ENCODE measurements at regions not wholly inside any gene's neighbourhood (a gene's known extent, or its start where the extent isn't known, plus 50 kb on each side); places are given as distances from the start of the nearest gene placed in this dataset.

GRCh38 chr12:102781117-102781516, 135.9 kb downstream of the PAH start:
- DNase-seq (ENCODE audit: low read depth in 4 of 4, low spot score in 1 of 4): no peak

DNA sequence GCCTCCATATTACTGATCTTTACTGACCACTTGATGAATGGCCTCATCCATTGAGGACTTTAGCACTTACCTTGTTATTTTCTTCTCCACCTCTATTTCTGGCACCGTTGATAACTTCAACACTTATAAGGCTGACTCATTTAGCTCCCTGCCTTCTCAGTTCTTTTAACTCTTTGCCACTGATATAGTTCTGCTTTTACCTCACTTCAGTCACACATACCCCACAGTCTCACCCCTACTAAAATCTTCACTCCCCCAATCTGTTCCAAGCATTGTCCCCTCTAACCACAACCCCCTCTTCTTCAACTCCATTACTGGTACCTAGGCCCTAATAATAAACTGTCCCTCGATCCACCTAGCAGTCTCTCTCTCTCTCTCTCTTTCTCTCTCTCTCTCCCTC, 141.0 kb downstream of the PAH start:
- no peak for DNase-seq (ENCODE audit: low read depth in 4 of 4, low spot score in 1 of 4)

GRCh38 chr12:102769323-102769916, 147.6 kb downstream of the PAH start:
- peak in 1 of 4 experiments; percentile 2 for DNase-seq (ENCODE audit: low read depth in 4 of 4, low spot score in 1 of 4)

GRCh38 chr12:102766961-102767360, 150.1 kb downstream of the PAH start:
- no peak for DNase-seq (ENCODE audit: low read depth in 4 of 4, low spot score in 1 of 4)

DNA sequence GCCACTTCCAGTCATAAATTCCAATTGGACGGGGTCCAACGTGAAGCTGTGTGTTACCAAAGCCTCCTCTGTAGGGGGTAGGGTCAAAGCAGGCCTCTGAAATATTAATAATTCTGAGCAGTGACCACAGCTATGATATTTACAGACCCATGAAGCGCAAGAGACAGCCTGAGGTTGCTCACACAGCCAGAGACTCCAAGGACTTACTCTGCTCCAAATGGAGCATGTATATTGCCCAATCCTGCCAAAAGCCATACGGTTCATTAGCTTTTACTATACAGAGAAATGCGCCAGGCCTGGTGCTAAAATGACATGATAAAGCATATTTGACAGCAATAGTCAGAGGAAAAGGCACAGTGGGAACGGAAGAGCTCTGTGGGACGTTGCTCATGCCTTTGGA, 151.3 kb downstream of the PAH start:
- no peak for DNase-seq (ENCODE audit: low read depth in 4 of 4, low spot score in 1 of 4)

DNA sequence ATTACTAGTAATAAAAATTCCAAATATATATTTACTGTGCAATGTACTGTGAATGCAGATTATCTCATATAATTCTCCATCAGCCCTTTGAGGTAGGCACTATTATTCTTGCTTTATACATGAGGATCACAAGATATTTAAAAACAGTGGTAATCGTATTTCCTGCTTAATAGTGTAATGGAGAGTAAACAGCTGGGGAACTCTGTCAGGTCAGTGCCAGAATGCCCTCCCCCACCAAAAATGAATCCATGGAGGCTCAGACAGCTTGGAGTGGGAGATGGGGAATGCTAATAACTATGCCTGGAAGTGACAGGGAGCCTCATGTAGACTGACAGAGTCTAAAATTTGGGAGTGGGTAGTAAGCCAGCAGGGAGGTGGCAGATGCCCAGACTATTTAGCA, 153.6 kb downstream of the PAH start:
- DNase-seq (ENCODE audit: low read depth in 4 of 4, low spot score in 1 of 4): no peak

GRCh38 chr12:102763061-102763460, 154.0 kb downstream of the PAH start:
- no peak for DNase-seq (ENCODE audit: low read depth in 4 of 4, low spot score in 1 of 4)

DNA sequence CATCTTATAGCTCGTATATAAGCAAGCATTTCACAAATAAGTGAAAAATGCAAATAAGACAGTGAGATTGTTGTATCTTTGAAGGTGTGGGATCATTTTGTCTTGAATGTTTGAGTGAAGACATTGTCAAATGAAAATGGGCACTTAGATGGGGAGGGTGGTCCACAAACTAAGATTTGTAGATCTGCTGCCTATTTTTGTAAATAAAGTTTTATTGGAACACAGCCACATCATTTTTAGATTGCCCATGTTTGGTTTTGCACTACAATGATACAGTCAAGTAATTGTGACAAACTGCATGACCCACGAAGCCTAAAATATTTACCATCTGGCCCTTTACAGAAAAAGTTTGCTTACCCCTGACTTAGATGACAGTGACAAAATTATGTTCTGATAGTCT, 156.7 kb downstream of the PAH start:
- no peak for DNase-seq (ENCODE audit: low read depth in 4 of 4, low spot score in 1 of 4)

DNA sequence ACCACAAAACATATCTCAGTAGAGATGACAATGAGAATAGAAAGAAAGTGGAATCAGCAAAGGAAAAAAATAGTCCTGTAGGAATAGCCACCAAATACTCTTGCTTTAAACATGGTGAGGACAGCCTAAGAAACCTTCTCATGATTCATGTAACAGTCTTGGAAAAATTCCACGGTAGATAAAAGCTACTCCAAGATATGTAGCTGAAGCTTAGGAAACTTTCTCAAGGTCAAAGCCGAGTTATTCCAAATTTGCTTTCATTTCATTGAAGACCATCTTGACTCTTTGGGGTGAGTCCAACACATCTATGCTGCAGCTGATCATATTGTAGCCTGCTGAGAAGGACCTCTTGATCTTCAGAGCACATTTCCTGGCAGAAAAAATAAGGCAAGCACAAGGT, 157.6 kb downstream of the PAH start:
- no peak for DNase-seq (ENCODE audit: low read depth in 4 of 4, low spot score in 1 of 4)

- no peak for DNase-seq (ENCODE audit: low read depth in 4 of 4, low spot score in 1 of 4)
Observed at GRCh38 chr12:102757882-102758226, 159.2 kb downstream of the PAH start.

- DNase-seq (ENCODE audit: low read depth in 4 of 4, low spot score in 1 of 4): no peak
Observed at GRCh38 chr12:102757154-102757881, 159.7 kb downstream of the PAH start.

GRCh38 chr12:102756530-102756929, 160.5 kb downstream of the PAH start:
- no peak for DNase-seq (ENCODE audit: low read depth in 4 of 4, low spot score in 1 of 4)

DNA sequence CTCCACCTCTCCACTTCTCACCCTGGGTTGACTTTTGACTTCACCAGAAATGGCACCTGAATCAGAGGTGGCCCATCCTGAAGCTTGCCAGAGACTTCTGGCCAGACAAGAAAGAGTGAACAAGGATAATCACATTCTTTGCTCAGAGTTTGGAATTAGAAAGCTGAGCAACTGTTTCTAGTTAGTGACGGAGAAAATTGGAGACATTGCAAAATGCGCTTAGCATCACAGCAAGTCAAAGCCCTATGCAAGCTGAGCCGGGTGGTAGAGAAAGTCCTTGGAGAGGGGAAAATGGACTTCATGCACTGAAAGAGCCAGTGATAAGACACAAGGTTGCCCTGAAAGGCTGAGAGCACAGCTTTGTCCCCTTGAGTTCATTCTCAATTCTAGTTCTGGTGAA, 161.8 kb downstream of the PAH start:
- DNase-seq (ENCODE audit: low read depth in 4 of 4, low spot score in 1 of 4): no peak

GRCh38 chr12:102753802-102754201, 163.2 kb downstream of the PAH start:
- no peak for DNase-seq (ENCODE audit: low read depth in 4 of 4, low spot score in 1 of 4)

GRCh38 chr12:102748704-102749103, 168.3 kb downstream of the PAH start:
- no peak for DNase-seq (ENCODE audit: low read depth in 4 of 4, low spot score in 1 of 4)

- no peak for DNase-seq (ENCODE audit: low read depth in 4 of 4, low spot score in 1 of 4)
Observed at GRCh38 chr12:102746963-102747362, 170.1 kb downstream of the PAH start.

DNA sequence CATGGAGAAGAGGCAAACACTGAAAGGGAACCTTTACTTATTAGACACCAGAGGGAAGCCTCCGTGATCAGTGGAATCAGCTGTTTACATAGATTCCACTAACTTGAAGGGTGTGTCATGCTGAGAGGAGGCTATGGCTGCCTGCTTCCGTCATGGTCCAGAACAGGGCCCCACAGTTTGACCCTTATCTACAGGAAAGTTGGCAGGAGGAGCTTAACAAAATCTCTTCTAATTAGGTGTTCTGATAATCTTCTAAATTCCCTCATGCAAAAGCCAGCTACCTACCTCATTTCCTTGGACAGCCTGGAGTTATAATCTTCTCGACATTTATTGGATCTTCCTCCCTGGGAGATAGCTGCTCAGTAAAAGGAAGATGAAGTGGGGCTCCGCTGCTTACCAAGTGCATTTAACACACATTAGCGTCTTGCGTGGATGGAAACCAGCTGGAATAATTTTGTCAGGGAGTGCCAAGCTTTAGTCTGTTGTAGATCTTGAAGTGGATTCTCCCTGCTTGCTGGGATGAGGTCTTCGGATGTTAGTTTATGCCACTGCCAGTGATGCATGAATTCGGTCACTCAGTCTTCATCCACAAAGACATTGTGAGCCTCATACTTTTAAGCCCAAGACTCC, 171.0 kb downstream of the PAH start:
- no peak for DNase-seq (ENCODE audit: low read depth in 4 of 4, low spot score in 1 of 4)

- DNase-seq (ENCODE audit: low read depth in 4 of 4, low spot score in 1 of 4): no peak
Observed at GRCh38 chr12:102741196-102741595, 175.8 kb downstream of the PAH start.

DNA sequence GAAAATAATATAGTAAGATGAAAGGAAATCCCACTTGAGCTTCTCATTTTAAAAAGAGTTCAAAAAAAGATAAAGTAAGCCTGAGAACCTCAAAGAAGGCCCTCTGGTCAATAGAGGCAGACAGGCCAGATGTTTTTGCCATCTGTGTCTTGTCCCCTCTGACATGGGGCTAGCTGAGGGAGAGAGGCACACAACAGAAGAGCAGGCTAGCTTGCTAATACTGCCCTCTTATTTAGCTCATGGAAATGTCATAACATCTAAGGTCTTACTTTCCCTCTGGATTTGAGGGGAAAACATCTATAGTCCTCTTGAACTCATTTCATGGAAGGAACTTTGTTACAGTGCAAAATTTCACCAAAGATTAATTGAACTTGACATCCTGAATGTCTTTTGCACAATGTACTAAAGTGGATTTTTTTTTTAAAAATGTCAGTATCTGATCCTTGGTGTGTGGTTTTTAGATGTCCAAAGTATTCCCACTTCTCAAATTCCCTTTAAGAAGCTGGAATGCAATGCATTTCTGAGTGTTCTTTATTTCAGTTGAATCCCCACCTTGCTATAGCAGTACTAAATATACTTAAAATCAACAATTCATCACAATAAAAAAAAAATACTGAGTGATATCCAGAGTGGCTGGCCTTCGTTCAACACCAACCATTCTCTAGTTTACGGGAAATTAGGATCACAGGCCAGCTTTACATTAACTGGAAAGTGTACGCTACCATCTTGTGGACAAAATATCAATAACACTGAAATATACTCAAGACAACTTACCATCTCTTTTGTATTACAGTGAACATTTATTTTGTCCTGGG, 176.7 kb downstream of the PAH start:
- no peak for DNase-seq (ENCODE audit: low read depth in 4 of 4, low spot score in 1 of 4)

DNA sequence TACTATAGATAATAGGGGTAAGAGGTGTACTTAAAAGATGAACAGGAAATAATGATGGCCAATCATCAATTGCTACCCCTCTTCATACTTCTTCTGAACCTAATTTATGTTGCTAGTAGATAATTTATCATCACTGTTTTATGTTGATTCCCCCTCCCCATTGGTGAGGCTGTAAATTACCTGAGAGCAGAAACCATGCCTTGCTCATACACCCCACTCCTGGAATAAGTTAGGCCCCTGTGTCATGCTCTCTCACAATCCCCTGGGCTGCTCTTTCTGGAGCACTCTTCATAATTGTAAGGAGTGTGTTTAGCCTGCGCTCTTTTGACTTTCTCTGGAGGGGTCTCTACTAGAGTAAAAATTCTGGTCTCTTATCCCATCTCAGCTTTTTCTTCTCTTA, 180.7 kb downstream of the PAH start:
- DNase-seq (ENCODE audit: low read depth in 4 of 4, low spot score in 1 of 4): no peak

- no peak for DNase-seq (ENCODE audit: low read depth in 4 of 4, low spot score in 1 of 4)
Observed at GRCh38 chr12:102735104-102735503, 181.9 kb downstream of the PAH start.

DNA sequence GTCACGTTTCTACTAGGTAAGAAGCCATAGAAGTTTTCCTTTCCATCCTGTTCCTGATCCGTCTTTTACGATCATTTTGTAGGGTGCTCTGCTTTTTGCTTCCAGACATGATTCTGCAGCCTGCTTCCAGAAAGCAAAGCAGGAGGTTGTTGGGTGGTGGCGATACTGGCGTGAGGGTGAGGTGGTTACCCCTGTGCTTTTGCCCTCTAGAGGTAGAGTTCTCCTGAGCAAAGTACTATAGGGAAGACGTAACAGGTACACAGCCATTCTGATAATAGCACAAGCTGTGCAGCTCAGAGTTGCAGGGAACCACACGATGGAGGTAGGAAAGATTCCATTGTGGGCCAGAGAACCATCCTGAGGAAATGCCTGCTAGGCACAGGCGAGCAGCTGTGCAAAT, 186.0 kb downstream of the PAH start:
- no peak for DNase-seq (ENCODE audit: low read depth in 4 of 4, low spot score in 1 of 4)

Data from stimulated activated CD4-positive, alpha-beta T cell treated with anti-CD3 and anti-CD28 coated beads, Interleukin-1b, Interleukin-23, amount 100 ng/mL, for 24 hours (primary cell).